MCF 10A (cell line): ENCODE measurements at regions not wholly inside any gene's neighbourhood (a gene's known extent, or its start where the extent isn't known, plus 50 kb on each side); places are given as distances from the start of the nearest gene placed in this dataset.

ENCODE experiments used
- BruUV-seq: library from RNA; stranded (reverse); fragments of 400-500 nt; replicated peaks from 2 replicates; lab custom pipeline; 2021; lab: Mats Ljungman, UMichigan
- CTCF ChIA-PET: fragments of 300-600 bp; sonication (Branson Sonifier 250); formaldehyde crosslinking; extraction: SDS; loops from one replicate; lab custom pipeline; 2021; ENCODE audit warnings: antibody characterized with exemption, inconsistent platforms; lab: Yijun Ruan, JAX
- POLR2A ChIA-PET: fragments of 300-600, 350-650 bp; sonication (Branson Sonifier 250); formaldehyde crosslinking; extraction: SDS; loops from one replicate; lab custom pipeline; 2020; ENCODE audit warnings: antibody characterized with exemption, inconsistent platforms; lab: Yijun Ruan, JAX
- DNase-seq: peaks from one replicate; pipeline ENCODE4 v3.0.0-alpha.2; 2018; ENCODE audit not compliant: unreplicated experiment
- H3K27ac Mint-ChIP-seq: one replicate; pipeline ENCODE4 v1.8.0; 2022; ENCODE audit warnings: mild to moderate bottlenecking, low read depth, mixed read lengths; ENCODE audit not compliant: unreplicated experiment
- H3K27me3 Mint-ChIP-seq: one replicate; pipeline ENCODE4 v1.8.0; 2022; ENCODE audit warnings: mixed read lengths; ENCODE audit not compliant: insufficient read depth, unreplicated experiment
- H3K36me3 Mint-ChIP-seq: one replicate; pipeline ENCODE4 v1.8.0; 2022; ENCODE audit warnings: mild to moderate bottlenecking, moderate library complexity, mixed read lengths; ENCODE audit not compliant: insufficient read depth, unreplicated experiment
- H3K4me1 Mint-ChIP-seq: one replicate; pipeline ENCODE4 v1.8.0; 2022; ENCODE audit warnings: mixed read lengths; ENCODE audit not compliant: insufficient read depth, unreplicated experiment
- H3K4me3 Mint-ChIP-seq: one replicate; pipeline ENCODE4 v1.8.0; 2022; ENCODE audit warnings: mild to moderate bottlenecking, moderate library complexity, mixed read lengths; ENCODE audit not compliant: unreplicated experiment
- H3K9me3 Mint-ChIP-seq: one replicate; pipeline ENCODE4 v1.8.0; 2022; ENCODE audit warnings: mixed read lengths; ENCODE audit not compliant: unreplicated experiment
- CTCF ChIP-seq: fragments of 200-600 bp; IDR thresholded peaks from one replicate; pipeline ENCODE4 v1.8.0; 2022; ENCODE audit warnings: antibody characterized with exemption, mild to moderate bottlenecking; ENCODE audit not compliant: unreplicated experiment
- intact Hi-C: fragments of 100-400 bp; cut with micrococcal nuclease; formaldehyde crosslinking; loops from 2 replicates; pipeline ENCODE4 v1.14.1; 2022

GRCh38 chr5:144958002-144958401 lies 787.3 kb downstream of the KCTD16 start:
- ChIA-PET POLR2A (no interaction called here), CTCF (interaction anchor here (0.6 to 1.3 kb wide), 2 partner anchors 96 to 229 kb away, joined by 3 read pairs; no protein-coding TSS in a partner anchor)
- intact Hi-C loops: no loop called here
- H3K4me3 Mint-ChIP-seq: no peak overlapping the region
- H3K27ac Mint-ChIP-seq: no peak overlapping the region
- H3K36me3 Mint-ChIP-seq: no peaks in the 10 kb centered on the region
- H3K9me3 Mint-ChIP-seq: no peaks in the 10 kb centered on the region
- no peaks in the 10 kb centered on the region for H3K4me1 Mint-ChIP-seq
- BruUV-seq: no TSS peak
- TF ChIP-seq CTCF: no peak
- no peaks in the 10 kb centered on the region for H3K27me3 Mint-ChIP-seq
- DNase-seq: no peak

- H3K4me1 Mint-ChIP-seq: no peaks in the 10 kb centered on the region
- no peaks in the 10 kb centered on the region for H3K27me3 Mint-ChIP-seq
- H3K9me3 Mint-ChIP-seq: no peaks in the 10 kb centered on the region
- no TSS peak for BruUV-seq
- intact Hi-C loops: no loop called here
- DNase-seq: no peak
- H3K27ac Mint-ChIP-seq: no peak overlapping the region
- POLR2A ChIA-PET: no interaction called here
- no peak overlapping the region for H3K4me3 Mint-ChIP-seq
- CTCF ChIA-PET: no interaction called here
- no peaks in the 10 kb centered on the region for H3K36me3 Mint-ChIP-seq
- TF ChIP-seq CTCF: no peak
Observed at GRCh38 chr5:144950996-144951395, 780.3 kb downstream of the KCTD16 start.

GRCh38 chr5:144947023-144947422 lies 776.4 kb downstream of the KCTD16 start:
- Mint-ChIP-seq H3K4me3 (no peak overlapping the region), H3K27me3 (no peaks in the 10 kb centered on the region), H3K36me3 (no peaks in the 10 kb centered on the region), H3K27ac (no peak overlapping the region), H3K4me1 (no peaks in the 10 kb centered on the region), H3K9me3 (no peaks in the 10 kb centered on the region)
- ChIA-PET CTCF (interaction anchor here (0.7 kb wide), 1 partner anchor 699 kb away, joined by 3 read pairs; no protein-coding TSS in a partner anchor), POLR2A (no interaction called here)
- BruUV-seq: no TSS peak
- intact Hi-C loops: no loop called here
- no peak for TF ChIP-seq CTCF
- DNase-seq: no peak

DNA sequence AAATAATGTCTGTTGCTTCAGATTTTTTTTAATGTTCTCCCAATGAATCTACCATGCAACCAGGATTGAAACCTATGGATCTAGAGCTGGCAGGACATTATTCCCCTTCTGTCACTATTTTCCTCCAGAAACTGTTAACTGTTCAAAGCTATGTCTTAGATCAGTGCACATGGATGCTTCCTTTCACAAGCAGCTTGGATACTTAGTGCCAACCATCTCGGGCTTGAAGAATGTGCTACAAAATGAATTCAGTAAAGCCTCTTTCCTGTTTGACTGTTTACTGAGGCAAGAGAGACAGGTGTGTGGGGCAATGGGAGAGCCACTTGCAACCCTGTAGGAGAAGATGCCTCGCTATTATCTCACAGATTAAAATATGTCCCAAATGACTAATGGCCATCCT lies 774.8 kb downstream of the KCTD16 start:
- H3K27ac Mint-ChIP-seq: no peak overlapping the region
- CTCF ChIA-PET: interaction anchor here (0.6 to 0.7 kb wide), 3 partner anchors 493 to 1901 kb away, joined by 3 to 5 read pairs (median 3); no protein-coding TSS in a partner anchor
- intact Hi-C loops: no loop called here
- DNase-seq: no peak
- H3K4me3 Mint-ChIP-seq: no peak overlapping the region
- no peaks in the 10 kb centered on the region for H3K4me1 Mint-ChIP-seq
- BruUV-seq: no TSS peak
- H3K9me3 Mint-ChIP-seq: no peaks in the 10 kb centered on the region
- TF ChIP-seq CTCF: no peak
- no peaks in the 10 kb centered on the region for H3K36me3 Mint-ChIP-seq
- POLR2A ChIA-PET: no interaction called here
- H3K27me3 Mint-ChIP-seq: no peaks in the 10 kb centered on the region
